IPS-18c (cell line): ENCODE measurements at regions not wholly inside any gene's neighbourhood (a gene's known extent, or its start where the extent isn't known, plus 50 kb on each side); places are given as distances from the start of the nearest gene placed in this dataset.

Source experiments
- H3K4me3 ChIP-seq: 2 replicates; pipeline ENCODE4 v1.7.0; 2013; ENCODE audit warnings: low read depth, mild to moderate bottlenecking, low read length, moderate library complexity; ENCODE audit not compliant: insufficient read depth
- H3K9me3 ChIP-seq: one replicate; pipeline ENCODE4 v1.6.1; 2013; ENCODE audit warnings: mild to moderate bottlenecking, low read length, moderate library complexity; ENCODE audit not compliant: control insufficient read depth, insufficient read depth

- Histone ChIP-seq H3K4me3 (no peak overlapping the region), H3K9me3 (no peaks in the 10 kb centered on the region)
Measured at GRCh38 chr18:29301048-29301447, 1124.1 kb upstream of the CDH2 start.

- no peaks in the 10 kb centered on the region for H3K9me3 ChIP-seq
Measured at GRCh38 chr18:29285471-29285870, 1108.5 kb upstream of the CDH2 start.

GRCh38 chr18:29271501-29271900, 1094.6 kb upstream of the CDH2 start:
- no peaks in the 10 kb centered on the region for H3K9me3 ChIP-seq

More at GRCh38 chr18:29285471-29285870, 1108.5 kb upstream of the CDH2 start:
- no peak overlapping the region for H3K4me3 ChIP-seq

GRCh38 chr18:29259838-29260237, 1082.9 kb upstream of the CDH2 start:
- Histone ChIP-seq H3K4me3 (no peak overlapping the region), H3K9me3 (no peaks in the 10 kb centered on the region)

More at GRCh38 chr18:29271501-29271900, 1094.6 kb upstream of the CDH2 start:
- H3K4me3 ChIP-seq: no peak overlapping the region

GRCh38 chr18:29254123-29254522, 1077.2 kb upstream of the CDH2 start:
- H3K9me3 ChIP-seq: no peaks in the 10 kb centered on the region
- H3K4me3 ChIP-seq: no peak overlapping the region

- H3K9me3 ChIP-seq: no peaks in the 10 kb centered on the region
- no peak overlapping the region for H3K4me3 ChIP-seq
Measured at GRCh38 chr18:29251681-29252080, 1074.8 kb upstream of the CDH2 start.

GRCh38 chr18:29250843-29251242, 1073.9 kb upstream of the CDH2 start:
- no peaks in the 10 kb centered on the region for H3K9me3 ChIP-seq
- H3K4me3 ChIP-seq: no peak overlapping the region

GRCh38 chr18:29250259-29250658, 1073.3 kb upstream of the CDH2 start:
- no peaks in the 10 kb centered on the region for H3K9me3 ChIP-seq
- H3K4me3 ChIP-seq: no peak overlapping the region

GRCh38 chr18:29248805-29249204, 1071.9 kb upstream of the CDH2 start:
- Histone ChIP-seq H3K4me3 (no peak overlapping the region), H3K9me3 (no peaks in the 10 kb centered on the region)

GRCh38 chr18:29241199-29241598, 1064.3 kb upstream of the CDH2 start:
- Histone ChIP-seq H3K4me3 (no peak overlapping the region), H3K9me3 (no peaks in the 10 kb centered on the region)

GRCh38 chr18:29234751-29235150, 1057.8 kb upstream of the CDH2 start:
- H3K4me3 ChIP-seq: no peak overlapping the region
- no peaks in the 10 kb centered on the region for H3K9me3 ChIP-seq

- Histone ChIP-seq H3K4me3 (no peak overlapping the region), H3K9me3 (no peaks in the 10 kb centered on the region)
Measured at GRCh38 chr18:29226213-29226612, 1049.3 kb upstream of the CDH2 start.

- H3K9me3 ChIP-seq: no peaks in the 10 kb centered on the region
- no peak overlapping the region for H3K4me3 ChIP-seq
Measured at GRCh38 chr18:29225351-29225750, 1048.4 kb upstream of the CDH2 start.

- no peak overlapping the region for H3K4me3 ChIP-seq
- H3K9me3 ChIP-seq: no peaks in the 10 kb centered on the region
Measured at GRCh38 chr18:29218091-29218490, 1041.2 kb upstream of the CDH2 start.

- H3K4me3 ChIP-seq: no peak overlapping the region
Measured at GRCh38 chr18:29217124-29217915, 1040.4 kb upstream of the CDH2 start.

GRCh38 chr18:29198834-29199233, 1021.9 kb upstream of the CDH2 start:
- Histone ChIP-seq H3K9me3 (no peaks in the 10 kb centered on the region), H3K4me3 (no peak overlapping the region)

More at GRCh38 chr18:29217124-29217915, 1040.4 kb upstream of the CDH2 start:
- no peaks in the 10 kb centered on the region for H3K9me3 ChIP-seq

- Histone ChIP-seq H3K4me3 (no peak overlapping the region), H3K9me3 (no peaks in the 10 kb centered on the region)
Measured at GRCh38 chr18:29196307-29196706, 1019.4 kb upstream of the CDH2 start.

GRCh38 chr18:29191263-29191662, 1014.3 kb upstream of the CDH2 start:
- H3K4me3 ChIP-seq: no peak overlapping the region

GRCh38 chr18:29188760-29189159, 1011.8 kb upstream of the CDH2 start:
- Histone ChIP-seq H3K4me3 (no peak overlapping the region), H3K9me3 (no peaks in the 10 kb centered on the region)

More at GRCh38 chr18:29191263-29191662, 1014.3 kb upstream of the CDH2 start:
- H3K9me3 ChIP-seq: no peaks in the 10 kb centered on the region
